SW 1271 (cell line): ENCODE measurements at regions not wholly inside any gene's neighbourhood (a gene's known extent, or its start where the extent isn't known, plus 50 kb on each side); places are given as distances from the start of the nearest gene placed in this dataset.

Source experiments
- DNase-seq, 2 experiments: peaks; one replicate each; lab custom pipeline; 2025; lab: John Stamatoyannopoulos, UW

GRCh38 chr4:92111493-92111892 is 192.3 kb upstream of the GRID2 start:
- no peak for DNase-seq

GRCh38 chr4:92112805-92113204 is 191.0 kb upstream of the GRID2 start:
- DNase-seq, result no peak

- DNase-seq, result no peak
Observed at GRCh38 chr4:92120810-92121498, 182.8 kb upstream of the GRID2 start.

GRCh38 chr4:92122911-92123310 is 180.9 kb upstream of the GRID2 start:
- DNase-seq, result no peak

GRCh38 chr4:92128676-92129075 is 175.1 kb upstream of the GRID2 start:
- DNase-seq, result no peak

- no peak for DNase-seq
Observed at GRCh38 chr4:92129408-92129994, 174.3 kb upstream of the GRID2 start.

GRCh38 chr4:92136434-92136833 is 167.3 kb upstream of the GRID2 start:
- no peak for DNase-seq

GRCh38 chr4:92163348-92163747 is 140.4 kb upstream of the GRID2 start:
- DNase-seq, result peak in 1 of 2 experiments; percentile 1

- DNase-seq, result no peak
Observed at GRCh38 chr4:92170340-92170739, 133.4 kb upstream of the GRID2 start.

- DNase-seq, result no peak
Observed at GRCh38 chr4:92172203-92172602, 131.6 kb upstream of the GRID2 start.

- no peak for DNase-seq
Observed at GRCh38 chr4:92175250-92175649, 128.5 kb upstream of the GRID2 start.

GRCh38 chr4:92182006-92182735 is 121.6 kb upstream of the GRID2 start:
- no peak for DNase-seq

GRCh38 chr4:92182736-92183407 is 120.9 kb upstream of the GRID2 start:
- DNase-seq, result no peak

- DNase-seq, result no peak
Observed at GRCh38 chr4:92183825-92184224, 119.9 kb upstream of the GRID2 start.

- DNase-seq, result no peak
Observed at GRCh38 chr4:92184566-92184965, 119.2 kb upstream of the GRID2 start.

GRCh38 chr4:92186239-92186638 is 117.5 kb upstream of the GRID2 start:
- DNase-seq, result no peak

- DNase-seq, result no peak
Observed at GRCh38 chr4:92189146-92189545, 114.6 kb upstream of the GRID2 start.

- DNase-seq, result no peak
Observed at GRCh38 chr4:92198711-92199110, 105.1 kb upstream of the GRID2 start.

- no peak for DNase-seq
Observed at GRCh38 chr4:92199135-92199534, 104.6 kb upstream of the GRID2 start.

GRCh38 chr4:92210906-92211305 is 92.9 kb upstream of the GRID2 start:
- no peak for DNase-seq

GRCh38 chr4:92215476-92215875 is 88.3 kb upstream of the GRID2 start:
- DNase-seq, result no peak

- DNase-seq, result no peak
Observed at GRCh38 chr4:92231511-92231910, 72.3 kb upstream of the GRID2 start.

GRCh38 chr4:92232566-92232965 is 71.2 kb upstream of the GRID2 start:
- no peak for DNase-seq
